H1 (cell line): ENCODE measurements at regions not wholly inside any gene's neighbourhood (a gene's known extent, or its start where the extent isn't known, plus 50 kb on each side); places are given as distances from the start of the nearest gene placed in this dataset.

Experiments
- CTCF ChIA-PET: fragments of 300-600 bp; sonication (Branson Sonifier 250); formaldehyde crosslinking; loops from one replicate; lab custom pipeline; 2021; ENCODE audit not compliant: partially characterized antibody; lab: Charles Lee
- POLR2A ChIA-PET: fragments of 300-600 bp; sonication (Branson Sonifier 250); formaldehyde crosslinking; loops from one replicate; lab custom pipeline; 2021; ENCODE audit warnings: inconsistent platforms; ENCODE audit not compliant: partially characterized antibody; lab: Charles Lee
- DNase-seq, 2 experiments: peaks; one replicate each; pipeline versions ENCODE4 v3.0.0 to v3.0.0-alpha.2; 2010 to 2022; ENCODE audit warnings: low spot score in 2 of 2, low read depth in 1 of 2, mixed read lengths in 1 of 2
- FAIRE-seq: peaks from 2 replicates; lab custom pipeline; 2011; peaks lifted over from hg19 to GRCh38; lab: Jason Lieb, UNC
- H2AFZ ChIP-seq: 2 replicates; pipeline ENCODE4 v1.8.1; 2012; ENCODE audit warnings: low read length, inconsistent platforms
- H2AK5ac ChIP-seq: 2 replicates; pipeline ENCODE4 v1.6.1; 2013; ENCODE audit warnings: low read depth, low read length
- H2BK120ac ChIP-seq: replicated peaks from 2 replicates; pipeline ENCODE3; 2013; ENCODE audit warnings: low read depth, low read length, inconsistent platforms
- H2BK12ac ChIP-seq: 2 replicates; pipeline ENCODE4 v1.6.1; 2013; ENCODE audit warnings: low read depth, low read length
- H2BK15ac ChIP-seq: 2 replicates; pipeline ENCODE4 v1.6.1; 2013; ENCODE audit warnings: low read length
- H2BK20ac ChIP-seq: 2 replicates; pipeline ENCODE4 v1.6.1; 2013; ENCODE audit warnings: low read length
- H2BK5ac ChIP-seq: 2 replicates; pipeline ENCODE4 v1.6.1; 2013; ENCODE audit warnings: low read depth, low read length
- H3K14ac ChIP-seq: 2 replicates; pipeline ENCODE4 v1.6.1; 2013; ENCODE audit warnings: inconsistent platforms; ENCODE audit not compliant: insufficient read length
- H3K18ac ChIP-seq: 2 replicates; pipeline ENCODE4 v1.6.1; 2013; ENCODE audit warnings: low read length; ENCODE audit errors: extremely low read depth
- H3K23ac ChIP-seq: 2 replicates; pipeline ENCODE4 v1.6.1; 2013; ENCODE audit warnings: inconsistent platforms; ENCODE audit not compliant: insufficient read length
- H3K23me2 ChIP-seq: 2 replicates; pipeline ENCODE4 v1.6.1; 2013; ENCODE audit warnings: low read depth, low read length
- H3K27ac ChIP-seq: 2 replicates; pipeline ENCODE4 v1.6.1; 2011; ENCODE audit warnings: low read depth, low read length, inconsistent platforms
- H3K27me3 ChIP-seq, 4 experiments: replicated peaks in 1 of 4; 1 replicate in 1 of 4; 2 replicates in 3 of 4; pipeline versions ENCODE4 v1.6.1 to v1.8.1; 2011 to 2013; ENCODE audit warnings: low read length in 3 of 4, mild to moderate bottlenecking in 3 of 4, inconsistent platforms in 2 of 4, mixed read lengths in 2 of 4, moderate library complexity in 1 of 4; ENCODE audit not compliant: control insufficient read depth in 3 of 4, insufficient read depth in 3 of 4; ENCODE audit errors: extremely low read depth in 1 of 4
- H3K36me3 ChIP-seq, 4 experiments: 2 replicates each; pipeline versions ENCODE4 v1.6.1 to v1.8.1; 2011 to 2013; ENCODE audit warnings: mild to moderate bottlenecking in 4 of 4, low read length in 3 of 4, moderate library complexity in 2 of 4, control low read depth in 1 of 4, inconsistent platforms in 1 of 4; ENCODE audit not compliant: insufficient read depth in 4 of 4, control insufficient read depth in 2 of 4
- H3K4ac ChIP-seq: replicated peaks from 2 replicates; pipeline ENCODE3; 2013; ENCODE audit warnings: low read length, low read depth, mixed read lengths, inconsistent platforms; ENCODE audit not compliant: insufficient read length
- H3K4me1 ChIP-seq, 4 experiments: replicated peaks in 1 of 4; 1 replicate in 1 of 4; 2 replicates in 3 of 4; pipeline versions ENCODE4 v1.6.1 to v1.8.1; 2011 to 2013; ENCODE audit warnings: low read length in 3 of 4, inconsistent platforms in 2 of 4, mixed read lengths in 1 of 4; ENCODE audit not compliant: insufficient read depth in 4 of 4, control insufficient read depth in 3 of 4
- H3K4me2 ChIP-seq, 2 experiments: 2 replicates each; pipeline versions ENCODE4 v1.6.1 to v1.8.1; 2011 to 2013; ENCODE audit warnings: low read depth in 2 of 2, low read length in 2 of 2, control low read depth in 1 of 2, inconsistent platforms in 1 of 2, mild to moderate bottlenecking in 1 of 2; ENCODE audit not compliant: insufficient read depth in 1 of 2
- H3K4me3 ChIP-seq, 4 experiments: fragments of 200-600, 300-600 bp in 1 of 4; sonication (generic), shearing (Covaris generic), sonication (Bioruptor Twin) in 1 of 4; 2 replicates each; pipeline versions ENCODE4 v1.5.1 to v1.8.1; 2011 to 2016; ENCODE audit warnings: low read length in 4 of 4, low read depth in 3 of 4, control low read depth in 2 of 4, inconsistent platforms in 2 of 4, mild to moderate bottlenecking in 2 of 4, mixed read lengths in 1 of 4, moderate library complexity in 1 of 4; ENCODE audit not compliant: insufficient read depth in 2 of 4; ENCODE audit errors: extremely low read depth in 1 of 4
- H3K56ac ChIP-seq: replicated peaks from 2 replicates; pipeline ENCODE3; 2013; ENCODE audit warnings: low read depth, mild to moderate bottlenecking, mixed read lengths, low read length, inconsistent platforms; ENCODE audit not compliant: insufficient read length
- H3K79me1 ChIP-seq: 2 replicates; pipeline ENCODE4 v1.6.1; 2013; ENCODE audit warnings: low read depth, low read length, control low read depth
- H3K79me2 ChIP-seq, 2 experiments: 2 replicates each; pipeline versions ENCODE4 v1.6.1 to v1.8.1; 2012 to 2013; ENCODE audit warnings: low read length in 2 of 2, mild to moderate bottlenecking in 2 of 2, inconsistent platforms in 1 of 2; ENCODE audit not compliant: insufficient read depth in 2 of 2, control insufficient read depth in 1 of 2
- H3K9ac ChIP-seq, 4 experiments: replicated peaks in 1 of 4; 1 replicate in 1 of 4; 2 replicates in 3 of 4; pipeline versions ENCODE4 v1.6.1 to v1.8.1; 2011 to 2013; ENCODE audit warnings: low read depth in 3 of 4, low read length in 3 of 4, control low read depth in 2 of 4, mild to moderate bottlenecking in 2 of 4, moderate library complexity in 2 of 4, inconsistent platforms in 1 of 4; ENCODE audit errors: extremely low read depth in 1 of 4
- H3K9me3 ChIP-seq, 2 experiments: 2 replicates each; pipeline versions ENCODE4 v1.6.1 to v1.8.1; 2012 to 2013; ENCODE audit warnings: mild to moderate bottlenecking in 2 of 2, moderate library complexity in 2 of 2, control low read depth in 1 of 2, inconsistent platforms in 1 of 2, low read depth in 1 of 2, low read length in 1 of 2, mixed read lengths in 1 of 2; ENCODE audit not compliant: insufficient read depth in 2 of 2
- H4K20me1 ChIP-seq, 2 experiments: replicated peaks in 1 of 2; 2 replicates each; pipeline versions ENCODE3 to v1.8.1; 2011 to 2013; ENCODE audit warnings: inconsistent platforms in 2 of 2, low read length in 2 of 2, mild to moderate bottlenecking in 1 of 2; ENCODE audit not compliant: insufficient read depth in 2 of 2, control insufficient read depth in 1 of 2
- H4K5ac ChIP-seq: 2 replicates; pipeline ENCODE4 v1.6.1; 2013; ENCODE audit warnings: low read length, low read depth, mixed read lengths, inconsistent platforms; ENCODE audit not compliant: insufficient read length
- H4K8ac ChIP-seq: 2 replicates; pipeline ENCODE4 v1.8.0; 2013; ENCODE audit warnings: mild to moderate bottlenecking, moderate library complexity, low read length, inconsistent platforms; ENCODE audit not compliant: insufficient read depth; ENCODE audit errors: extremely low read depth
- H4K91ac ChIP-seq: replicated peaks from 2 replicates; pipeline ENCODE3; 2013; ENCODE audit warnings: low read length, mixed read lengths, inconsistent platforms; ENCODE audit not compliant: insufficient read length
- BACH1 ChIP-seq: IDR thresholded peaks from 2 replicates; pipeline ENCODE4 v1.6.1; 2012; ENCODE audit warnings: low read length, improper control_type of control experiment
- BRCA1 ChIP-seq: IDR thresholded peaks from 2 replicates; pipeline ENCODE4 v1.6.1; 2012; ENCODE audit warnings: low read depth, low read length, improper control_type of control experiment
- CHD1 ChIP-seq: IDR thresholded peaks from 2 replicates; pipeline ENCODE4 v1.6.1; 2012; ENCODE audit warnings: low read depth, low read length, improper control_type of control experiment
- CREB1 ChIP-seq: IDR thresholded peaks from 2 replicates; pipeline ENCODE4 v1.6.1; 2012; ENCODE audit warnings: inconsistent platforms
- HDAC2 ChIP-seq, 2 experiments: fragments of 300-600 bp in 1 of 2; sonication (generic) in 1 of 2; IDR thresholded peaks; 2 replicates each; pipeline ENCODE4 v1.6.1; 2011 to 2012; ENCODE audit warnings: low read depth in 2 of 2, low read length in 2 of 2, mild to moderate bottlenecking in 2 of 2, moderate library complexity in 2 of 2, borderline replicate concordance in 1 of 2, inconsistent platforms in 1 of 2
- MAFK ChIP-seq: IDR thresholded peaks from 2 replicates; pipeline ENCODE4 v1.6.1; 2012; ENCODE audit warnings: low read depth, mild to moderate bottlenecking, improper control_type of control experiment, low read length
- POU5F1 ChIP-seq: IDR thresholded peaks from 2 replicates; pipeline ENCODE4 v1.6.1; 2011; ENCODE audit warnings: low read depth, mild to moderate bottlenecking, low read length, moderate library complexity
- SIRT6 ChIP-seq: IDR thresholded peaks from one replicate; pipeline ENCODE4 v1.7.1; 2012; ENCODE audit warnings: low read length, inconsistent platforms
- SIX5 ChIP-seq: IDR thresholded peaks from 2 replicates; pipeline ENCODE4 v1.6.1; 2011; ENCODE audit warnings: mild to moderate bottlenecking, low read depth, low read length
- SRF ChIP-seq: IDR thresholded peaks from 2 replicates; pipeline ENCODE4 v1.6.1; 2011; ENCODE audit warnings: mild to moderate bottlenecking, low read depth, low read length, moderate library complexity
- SUZ12 ChIP-seq: fragments of 200-600 bp; sonication (generic); IDR thresholded peaks from 2 replicates; pipeline ENCODE4 v1.6.1; 2012; ENCODE audit warnings: mild to moderate bottlenecking, inconsistent platforms, low read length, moderate library complexity, mixed read lengths
- TAF7 ChIP-seq: optimal IDR thresholded peaks from 2 replicates; pipeline ENCODE3; 2011; ENCODE audit warnings: low read depth, mild to moderate bottlenecking, inconsistent platforms, low read length, moderate library complexity, borderline replicate concordance
- YY1 ChIP-seq: IDR thresholded peaks from 2 replicates; pipeline ENCODE4 v1.6.1; 2011; ENCODE audit warnings: low read depth, mild to moderate bottlenecking, low read length
- ZNF274 ChIP-seq: IDR thresholded peaks from 2 replicates; pipeline ENCODE4 v1.7.0; 2012; ENCODE audit warnings: low read length, borderline replicate concordance; ENCODE audit errors: extremely low read depth
- WGBS, 2 experiments: shearing (Covaris generic) in 1 of 2; methylation state at CpG; one replicate each; pipeline versions ENCODE4 v1.1.6 to v1.1.7; 2013 to 2015; ENCODE audit warnings: low lambda C conversion rate in 2 of 2, mixed read lengths in 2 of 2, inconsistent platforms in 1 of 2, low coverage in 1 of 2, missing lambda C conversion rate in 1 of 2; ENCODE audit not compliant: insufficient replicate concordance in 2 of 2, insufficient coverage in 1 of 2, insufficient read length in 1 of 2; ENCODE audit errors: extremely low coverage in 1 of 2, missing lambda C conversion rate in 1 of 2; 5-methylcytosine and 5-hydroxymethylcytosine counted together

GRCh38 chr4:86449746-86450588 lies 90.1 kb upstream of the MAPK10 start:
- peak overlapping the region; percentile 8; the same call in 1 of the 2 replicates for H2BK5ac ChIP-seq
- no peak overlapping the region; the same call in 1 of the 2 replicates for H3K18ac ChIP-seq
- peak overlapping the region; percentile 80 for H3K4ac ChIP-seq
- no peaks in the 10 kb centered on the region for H3K23me2 ChIP-seq
- 81% methylated on average over 5 of the region's 5 CpGs; no CpG with 5 or more reads in 1 of the 2 experiments for WGBS, 2 experiments
- FAIRE-seq (peak; percentile 7), DNase-seq (no peak)
- H3K36me3 ChIP-seq: peaks cover 0 to 4% (median 1%) of the 10 kb centered on the region in 4 experiments; a peak in 1 of 8 replicates
- H3K27ac ChIP-seq: no peak overlapping the region
- ChIA-PET POLR2A (no interaction called here), CTCF (interaction anchor here (0.9 to 1.6 kb wide), 2 partner anchors 33 to 46 kb away, joined by 3 to 6 read pairs; no protein-coding TSS in a partner anchor)
- H3K9ac ChIP-seq: no peak overlapping the region
- H2BK15ac ChIP-seq: no peak overlapping the region
- H2AK5ac ChIP-seq: no peak overlapping the region
- H3K4me2 ChIP-seq: no peak overlapping the region
- H3K23ac ChIP-seq: no peak overlapping the region
- no peak overlapping the region for H3K56ac ChIP-seq
- H2BK20ac ChIP-seq: no peak overlapping the region
- H3K4me3 ChIP-seq: no peak overlapping the region
- H4K8ac ChIP-seq: no peak overlapping the region
- no peaks in the 10 kb centered on the region for H3K27me3 ChIP-seq
- H3K14ac ChIP-seq: no peak overlapping the region
- H3K4me1 ChIP-seq: peaks cover 4 to 20% (median 19%) of the 10 kb centered on the region in 4 experiments; a peak in 6 of 7 replicates
- H3K9me3 ChIP-seq: peaks cover 3 to 4% of the 10 kb centered on the region in 2 experiments; a peak in 2 of 4 replicates
- no peaks in the 10 kb centered on the region for H3K79me1 ChIP-seq
- no peaks in the 10 kb centered on the region for H4K20me1 ChIP-seq
- peak overlapping the region; percentile 72 for H4K5ac ChIP-seq
- no peak overlapping the region for H4K91ac ChIP-seq
- H2BK120ac ChIP-seq: peak overlapping the region; percentile 91
- H3K79me2 ChIP-seq: no peaks in the 10 kb centered on the region
- H2AFZ ChIP-seq: peak overlapping the region; percentile 48; the same call in 1 of the 2 replicates
- H2BK12ac ChIP-seq: no peak overlapping the region
- TF ChIP-seq POU5F1: no peak
- TF ChIP-seq SIRT6: no peak
- no peak for TF ChIP-seq ZNF274
- no peak for TF ChIP-seq MAFK
- TF ChIP-seq BACH1: no peak
- no peak for TF ChIP-seq SRF
- no peak for TF ChIP-seq SIX5
- no peak for TF ChIP-seq SUZ12
- TF ChIP-seq CHD1: no peak
- no peak for TF ChIP-seq BRCA1
- TF ChIP-seq TAF7: no peak
- TF ChIP-seq YY1: no peak
- TF ChIP-seq CREB1: no peak
- no peak for TF ChIP-seq HDAC2 (IDR thresholded peaks at IDR 0.05; ENCODE audit: borderline replicate concordance in 1 of 2, low read depth in 2 of 2, low read length in 2 of 2)
